ENCODE measurements at regions not wholly inside any gene's neighbourhood (a gene's known extent, or its start where the extent isn't known, plus 50 kb on each side); places are given as distances from the start of the nearest gene placed in this dataset.

- Histone ChIP-seq H3K4me3 (replicated peaks in 1 of 3; ENCODE audit: low read depth in 2 of 3, low read length in 3 of 3) (no peak overlapping the region), H2AFZ (ENCODE audit: insufficient read depth, low read depth, low read length, poor library complexity, severe bottlenecking) (no peak overlapping the region), H3K36me3 (replicated peaks in 1 of 2; ENCODE audit: control insufficient read depth in 1 of 2, insufficient read depth in 2 of 2, low read length in 2 of 2) (no peaks in the 10 kb centered on the region), H3K79me2 (ENCODE audit: insufficient read depth, low read length) (no peaks in the 10 kb centered on the region), H3K9me3 (replicated peaks in 1 of 2; ENCODE audit: control insufficient read depth in 1 of 2, insufficient read depth in 1 of 2, low read length in 2 of 2) (peaks cover 0 to 4% of the 10 kb centered on the region in 2 donors), H4K20me1 (ENCODE audit: insufficient read depth, low read length) (no peaks in the 10 kb centered on the region), H3K27me3 (ENCODE audit: control insufficient read depth in 2 of 2, insufficient read depth in 2 of 2, low read length in 2 of 2) (no peaks in the 10 kb centered on the region), H3K27ac (ENCODE audit: low read depth in 1 of 2, low read length in 2 of 2) (no peak overlapping the region), H3K4me2 (replicated peaks; ENCODE audit: extremely low read depth, low read length, poor library complexity, severe bottlenecking) (no peak overlapping the region), H3K4me1 (ENCODE audit: control insufficient read depth in 1 of 2, insufficient read depth in 2 of 2, low read length in 2 of 2) (no peaks in the 10 kb centered on the region), H3K9ac (ENCODE audit: insufficient read depth, low read length, poor library complexity, severe bottlenecking) (no peak overlapping the region)
- DNase-seq: no peak
- H3K4me3 Mint-ChIP-seq: no peak overlapping the region
- peaks cover 0 to 4% (median 0%) of the 10 kb centered on the region in 3 donors for H3K27me3 Mint-ChIP-seq (ENCODE audit: low read depth in 3 of 3)
- intact Hi-C loops (cut with micrococcal nuclease): no loop called here
- 100% methylated on average over 2 of the region's 3 CpGs for WGBS (ENCODE audit: insufficient coverage)
- H3K27ac Mint-ChIP-seq: no peak overlapping the region
- H3K9me3 Mint-ChIP-seq: peaks cover 0 to 7% (median 3%) of the 10 kb centered on the region in 7 donors
- no peaks in the 10 kb centered on the region for H3K4me1 Mint-ChIP-seq
- H3K36me3 Mint-ChIP-seq: no peaks in the 10 kb centered on the region
- no peak for TF ChIP-seq CTCF (IDR thresholded peaks at IDR 0.05)
These were observed 346.1 kb upstream of the ERCC4 start for GRCh38 chr16:13573903-13574302.

GRCh38 chr16:13586051-13586450 lies 333.9 kb upstream of the ERCC4 start:
- H3K36me3 Mint-ChIP-seq: no peaks in the 10 kb centered on the region
- no CpG with 5 or more reads among the region's 1 CpG for WGBS (ENCODE audit: insufficient coverage)
- Histone ChIP-seq H3K79me2 (ENCODE audit: insufficient read depth, low read length) (no peaks in the 10 kb centered on the region), H2AFZ (ENCODE audit: insufficient read depth, low read depth, low read length, poor library complexity, severe bottlenecking) (no peak overlapping the region), H3K9me3 (replicated peaks in 1 of 2; ENCODE audit: control insufficient read depth in 1 of 2, insufficient read depth in 1 of 2, low read length in 2 of 2) (peaks cover 0 to 5% of the 10 kb centered on the region in 2 donors), H3K4me1 (ENCODE audit: control insufficient read depth in 1 of 2, insufficient read depth in 2 of 2, low read length in 2 of 2) (no peaks in the 10 kb centered on the region), H3K27me3 (ENCODE audit: control insufficient read depth in 2 of 2, insufficient read depth in 2 of 2, low read length in 2 of 2) (no peaks in the 10 kb centered on the region), H3K9ac (ENCODE audit: insufficient read depth, low read length, poor library complexity, severe bottlenecking) (no peak overlapping the region), H3K4me3 (replicated peaks in 1 of 3; ENCODE audit: low read depth in 2 of 3, low read length in 3 of 3) (no peak overlapping the region), H3K27ac (ENCODE audit: low read depth in 1 of 2, low read length in 2 of 2) (no peak overlapping the region), H3K36me3 (replicated peaks in 1 of 2; ENCODE audit: control insufficient read depth in 1 of 2, insufficient read depth in 2 of 2, low read length in 2 of 2) (no peaks in the 10 kb centered on the region), H4K20me1 (ENCODE audit: insufficient read depth, low read length) (no peaks in the 10 kb centered on the region), H3K4me2 (replicated peaks; ENCODE audit: extremely low read depth, low read length, poor library complexity, severe bottlenecking) (no peak overlapping the region)
- no peak for DNase-seq
- no peak for TF ChIP-seq CTCF (IDR thresholded peaks at IDR 0.05)
- H3K27ac Mint-ChIP-seq: no peak overlapping the region
- peaks cover 0 to 3% (median 2%) of the 10 kb centered on the region in 3 donors for H3K27me3 Mint-ChIP-seq (ENCODE audit: low read depth in 3 of 3)
- H3K9me3 Mint-ChIP-seq: peaks cover 0 to 8% (median 4%) of the 10 kb centered on the region in 7 donors
- H3K4me3 Mint-ChIP-seq: no peak overlapping the region
- no peaks in the 10 kb centered on the region for H3K4me1 Mint-ChIP-seq
- intact Hi-C loops (cut with micrococcal nuclease): no loop called here

All from CD14-positive monocyte (primary cell).